ENCODE measurements at regions not wholly inside any gene's neighbourhood (a gene's known extent, or its start where the extent isn't known, plus 50 kb on each side); places are given as distances from the start of the nearest gene placed in this dataset.
A peak's percentile ranks its signal among the peaks of the same experiment; 100 is the strongest.

DNA sequence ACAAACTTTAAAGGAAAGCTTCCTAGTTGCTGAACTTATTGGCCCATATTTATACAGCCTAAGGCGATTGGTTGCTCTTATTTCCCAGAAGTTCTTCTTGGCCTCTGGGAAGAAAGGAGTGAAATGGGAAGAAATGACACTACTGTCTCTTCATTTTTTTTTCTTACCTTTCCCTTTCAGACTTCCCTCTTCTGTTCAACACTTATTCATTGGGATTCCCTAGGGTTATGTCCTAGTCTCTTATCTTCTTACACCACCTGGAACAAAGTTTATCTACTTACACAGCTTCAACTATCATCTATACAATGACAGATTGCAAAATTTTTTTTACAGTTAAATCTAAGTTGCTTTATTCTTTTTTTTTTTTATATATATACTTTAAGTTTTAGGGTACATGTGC is 68.0 kb downstream of the SNX12 start:
- in situ Hi-C loops (cut with MboI; ENCODE audit: low pct_unique_long_range_greater_than_20kb, low sequenced_read_pairs, unreplicated experiment) = no loop called here
- TF ChIP-seq, protein P1, sequence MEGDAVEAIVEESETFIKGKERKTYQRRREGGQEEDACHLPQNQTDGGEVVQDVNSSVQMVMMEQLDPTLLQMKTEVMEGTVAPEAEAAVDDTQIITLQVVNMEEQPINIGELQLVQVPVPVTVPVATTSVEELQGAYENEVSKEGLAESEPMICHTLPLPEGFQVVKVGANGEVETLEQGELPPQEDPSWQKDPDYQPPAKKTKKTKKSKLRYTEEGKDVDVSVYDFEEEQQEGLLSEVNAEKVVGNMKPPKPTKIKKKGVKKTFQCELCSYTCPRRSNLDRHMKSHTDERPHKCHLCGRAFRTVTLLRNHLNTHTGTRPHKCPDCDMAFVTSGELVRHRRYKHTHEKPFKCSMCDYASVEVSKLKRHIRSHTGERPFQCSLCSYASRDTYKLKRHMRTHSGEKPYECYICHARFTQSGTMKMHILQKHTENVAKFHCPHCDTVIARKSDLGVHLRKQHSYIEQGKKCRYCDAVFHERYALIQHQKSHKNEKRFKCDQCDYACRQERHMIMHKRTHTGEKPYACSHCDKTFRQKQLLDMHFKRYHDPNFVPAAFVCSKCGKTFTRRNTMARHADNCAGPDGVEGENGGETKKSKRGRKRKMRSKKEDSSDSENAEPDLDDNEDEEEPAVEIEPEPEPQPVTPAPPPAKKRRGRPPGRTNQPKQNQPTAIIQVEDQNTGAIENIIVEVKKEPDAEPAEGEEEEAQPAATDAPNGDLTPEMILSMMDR (IDR thresholded peaks at IDR 0.05; ENCODE audit: extremely low read depth, insufficient read depth, missing control alignments) = no peak
- no peak for DNase-seq (ENCODE audit: low spot score)

DNA sequence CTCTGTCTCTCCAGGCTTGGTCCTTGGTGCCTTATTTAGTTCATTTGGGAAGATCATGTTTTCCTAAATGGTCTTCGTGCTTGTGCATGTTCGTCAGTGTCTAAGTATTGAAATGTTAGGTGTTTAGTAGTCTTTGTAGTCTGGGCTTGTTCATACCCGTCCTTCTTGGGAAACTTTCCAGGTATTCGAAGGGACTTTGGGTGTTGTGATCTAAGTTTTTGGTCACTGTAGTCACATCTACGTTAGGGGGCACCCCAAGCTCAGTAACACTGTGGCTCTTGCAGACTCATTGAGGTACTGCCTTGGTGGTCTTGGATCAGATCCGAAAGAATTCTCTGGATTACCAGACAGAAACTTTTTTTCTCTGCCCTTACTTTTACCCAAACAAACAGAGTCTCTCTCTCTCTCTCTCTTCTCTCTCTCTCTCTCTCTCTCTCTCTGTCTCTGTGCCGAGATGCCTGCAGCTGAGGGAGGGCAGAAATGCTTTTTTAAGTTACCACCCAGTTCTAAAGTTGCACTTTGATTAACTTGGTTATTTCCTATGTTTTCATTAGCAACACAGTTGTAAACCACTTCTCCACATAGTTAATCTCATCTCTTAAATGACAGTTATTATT is 67.6 kb upstream of the SLC7A3 start:
- DNase-seq (ENCODE audit: low spot score) = no peak
- TF ChIP-seq, protein P1 (IDR thresholded peaks at IDR 0.05; ENCODE audit: extremely low read depth, insufficient read depth, missing control alignments) = peak; percentile 48
- in situ Hi-C loops (cut with MboI; ENCODE audit: low pct_unique_long_range_greater_than_20kb, low sequenced_read_pairs, unreplicated experiment) = loop anchor here (10.0 kb wide), 1 partner anchor 176 kb away; no protein-coding TSS in a partner anchor

DNA sequence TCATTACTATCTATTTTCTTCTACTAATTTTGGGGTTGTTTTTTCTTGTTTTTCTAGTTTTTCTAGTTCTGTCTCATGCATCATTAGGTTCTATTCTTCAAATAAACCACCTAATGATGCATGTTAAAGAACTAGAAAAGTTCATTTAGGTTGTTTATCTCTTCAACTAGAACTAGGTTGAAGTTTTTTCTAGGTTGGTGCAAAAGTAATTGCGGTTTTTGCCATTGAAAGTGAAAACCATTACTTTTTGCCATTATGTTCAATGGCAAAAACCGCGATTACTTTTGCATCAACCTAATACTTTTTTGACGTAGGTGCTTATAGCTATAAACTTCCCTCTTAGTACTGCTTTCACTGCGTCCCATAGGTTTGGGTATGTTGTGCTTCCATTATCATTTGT is 64.4 kb upstream of the SLC7A3 start:
- DNase-seq (ENCODE audit: low spot score) = no peak
- TF ChIP-seq, protein P1 (IDR thresholded peaks at IDR 0.05; ENCODE audit: extremely low read depth, insufficient read depth, missing control alignments) = no peak
- in situ Hi-C loops (cut with MboI; ENCODE audit: low pct_unique_long_range_greater_than_20kb, low sequenced_read_pairs, unreplicated experiment) = loop anchor here (10.0 kb wide), 1 partner anchor 179 kb away; no protein-coding TSS in a partner anchor

DNA sequence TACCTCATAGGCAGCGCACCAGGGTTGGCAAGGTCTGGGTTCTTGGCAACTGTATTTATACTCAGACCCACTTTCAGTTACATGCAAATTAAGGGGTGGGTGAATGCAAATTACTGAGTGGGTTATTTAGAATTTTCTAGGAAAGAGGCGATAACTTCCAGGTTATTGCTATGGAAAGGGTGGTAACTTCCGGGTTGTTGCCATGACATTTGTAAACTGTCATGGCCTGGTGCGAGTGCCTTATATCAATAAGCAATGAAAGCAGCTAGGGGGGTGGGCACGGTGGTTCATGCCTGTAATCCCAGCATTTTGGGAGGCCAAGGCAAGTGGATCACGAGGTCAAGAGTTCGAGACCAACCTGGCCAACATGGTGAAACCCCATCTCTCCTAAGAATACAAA is 57.5 kb upstream of the SLC7A3 start:
- in situ Hi-C loops (cut with MboI; ENCODE audit: low pct_unique_long_range_greater_than_20kb, low sequenced_read_pairs, unreplicated experiment) = no loop called here
- TF ChIP-seq, protein P1 (IDR thresholded peaks at IDR 0.05; ENCODE audit: extremely low read depth, insufficient read depth, missing control alignments) = no peak
- DNase-seq (ENCODE audit: low spot score) = no peak
